Smooth muscle cell (in vitro differentiated cells): ENCODE measurements at regions not wholly inside any gene's neighbourhood (a gene's known extent, or its start where the extent isn't known, plus 50 kb on each side); places are given as distances from the start of the nearest gene placed in this dataset.

ENCODE experiments used
- DNase-seq: peaks from one replicate; lab custom pipeline; 2025; ENCODE audit not compliant: unreplicated experiment; lab: John Stamatoyannopoulos, UW
- H2AFZ ChIP-seq: fragments of 200-600 bp; sonication (generic); 2 replicates; pipeline ENCODE4 v1.6.0; 2016; ENCODE audit warnings: antibody characterized with exemption, low read depth, mild to moderate bottlenecking
- H3F3A ChIP-seq: fragments of 200-600 bp; sonication (generic); 2 replicates; pipeline ENCODE4 v1.6.0; 2017; ENCODE audit warnings: antibody characterized with exemption, low read depth
- H3K27ac ChIP-seq: fragments of 200-600 bp; sonication (generic); 2 replicates; pipeline ENCODE4 v1.5.1; 2016; ENCODE audit warnings: low read depth, mild to moderate bottlenecking
- H3K27me3 ChIP-seq: fragments of 200-600 bp; sonication (generic); 2 replicates; pipeline ENCODE4 v1.6.1; 2016; ENCODE audit warnings: low read depth, mild to moderate bottlenecking
- H3K36me3 ChIP-seq: fragments of 200-600 bp; sonication (generic); 2 replicates; pipeline ENCODE4 v1.5.1; 2016; ENCODE audit warnings: low read depth
- H3K4me1 ChIP-seq: fragments of 200-600 bp; sonication (generic); 2 replicates; pipeline ENCODE4 v1.5.1; 2016; ENCODE audit warnings: low read depth
- H3K4me2 ChIP-seq: fragments of 200-600 bp; sonication (generic); 2 replicates; pipeline ENCODE4 v1.6.0; 2016; ENCODE audit warnings: mild to moderate bottlenecking
- H3K4me3 ChIP-seq: fragments of 200-600 bp; sonication (generic); 2 replicates; pipeline ENCODE4 v1.5.1; 2016; ENCODE audit warnings: mild to moderate bottlenecking
- H3K79me2 ChIP-seq: fragments of 200-600 bp; sonication (generic); 2 replicates; pipeline ENCODE4 v1.6.0; 2016; ENCODE audit warnings: low read depth, mild to moderate bottlenecking
- H3K9ac ChIP-seq: fragments of 200-600 bp; sonication (generic); 2 replicates; pipeline ENCODE4 v1.6.0; 2016; ENCODE audit warnings: low read depth
- H3K9me3 ChIP-seq: fragments of 200-600 bp; sonication (generic); replicated peaks from 2 replicates; pipeline ENCODE4 v1.5.1; 2016; ENCODE audit warnings: low read depth
- H4K20me1 ChIP-seq: fragments of 200-600 bp; sonication (generic); 2 replicates; pipeline ENCODE4 v1.6.0; 2016; ENCODE audit warnings: low read depth
- CTCF ChIP-seq: fragments of 200-600 bp; sonication (generic); IDR thresholded peaks from 2 replicates; pipeline ENCODE4 v1.5.1; 2017; ENCODE audit warnings: borderline replicate concordance, mild to moderate bottlenecking, antibody characterized with exemption; ENCODE audit not compliant: insufficient read depth, poor library complexity, severe bottlenecking
- WGBS: methylation state at CpG from one replicate; pipeline ENCODE4 v1.1.7; 2016; ENCODE audit warnings: low lambda C conversion rate; 5-methylcytosine and 5-hydroxymethylcytosine counted together

- Histone ChIP-seq H3F3A (no peaks in the 10 kb centered on the region), H3K36me3 (no peaks in the 10 kb centered on the region), H3K27me3 (no peaks in the 10 kb centered on the region), H3K4me1 (no peaks in the 10 kb centered on the region), H3K9me3 (no peaks in the 10 kb centered on the region), H2AFZ (no peak overlapping the region), H3K79me2 (no peaks in the 10 kb centered on the region), H3K9ac (no peak overlapping the region), H4K20me1 (no peaks in the 10 kb centered on the region), H3K4me2 (no peak overlapping the region), H3K4me3 (no peak overlapping the region), H3K27ac (no peak overlapping the region)
- no peak for DNase-seq
- TF ChIP-seq CTCF = no peak
- 85% methylated on average over 5 of the region's 5 CpGs for WGBS
Measured at GRCh38 chr3:145357453-145357852, 803.5 kb downstream of the PLOD2 start.

- no peak for TF ChIP-seq CTCF
- Histone ChIP-seq H3K9ac (no peak overlapping the region), H3K9me3 (no peaks in the 10 kb centered on the region), H3K4me3 (no peak overlapping the region), H3K27ac (no peak overlapping the region), H3K4me1 (no peaks in the 10 kb centered on the region), H3K36me3 (no peaks in the 10 kb centered on the region), H3K79me2 (no peaks in the 10 kb centered on the region), H2AFZ (peak overlapping the region; percentile 80), H3F3A (no peaks in the 10 kb centered on the region), H3K4me2 (no peak overlapping the region), H4K20me1 (no peaks in the 10 kb centered on the region), H3K27me3 (no peaks in the 10 kb centered on the region)
- 57% methylated on average over 1 of the region's 1 CpG for WGBS
- DNase-seq = no peak
Measured at GRCh38 chr3:145359040-145359439, 801.9 kb downstream of the PLOD2 start.

- H3F3A ChIP-seq = no peaks in the 10 kb centered on the region
- TF ChIP-seq CTCF = no peak
- H2AFZ ChIP-seq = no peak overlapping the region
- no peaks in the 10 kb centered on the region for H3K4me1 ChIP-seq
- H3K9ac ChIP-seq = no peak overlapping the region
- DNase-seq = no peak
- no peaks in the 10 kb centered on the region for H3K36me3 ChIP-seq
- H3K4me2 ChIP-seq = no peak overlapping the region
- H3K27me3 ChIP-seq = no peaks in the 10 kb centered on the region
- no peak overlapping the region for H3K4me3 ChIP-seq
- no peaks in the 10 kb centered on the region for H3K9me3 ChIP-seq
- 97% methylated on average over 2 of the region's 2 CpGs for WGBS
- H4K20me1 ChIP-seq = no peaks in the 10 kb centered on the region
- H3K27ac ChIP-seq = no peak overlapping the region
- H3K79me2 ChIP-seq = no peaks in the 10 kb centered on the region
Measured at GRCh38 chr3:145368748-145369147, 792.2 kb downstream of the PLOD2 start.

GRCh38 chr3:145370870-145371269, 790.1 kb downstream of the PLOD2 start:
- no peaks in the 10 kb centered on the region for H3K9me3 ChIP-seq
- H3K9ac ChIP-seq = no peak overlapping the region
- H3K4me1 ChIP-seq = no peaks in the 10 kb centered on the region
- H3K4me3 ChIP-seq = no peak overlapping the region
- no peaks in the 10 kb centered on the region for H4K20me1 ChIP-seq
- DNase-seq = no peak
- H3F3A ChIP-seq = no peaks in the 10 kb centered on the region
- peak overlapping the region; percentile 18 for H2AFZ ChIP-seq
- H3K79me2 ChIP-seq = no peaks in the 10 kb centered on the region
- 86% methylated on average over 5 of the region's 5 CpGs for WGBS
- H3K36me3 ChIP-seq = no peaks in the 10 kb centered on the region
- TF ChIP-seq CTCF = no peak
- H3K27me3 ChIP-seq = no peaks in the 10 kb centered on the region
- H3K27ac ChIP-seq = no peak overlapping the region
- no peak overlapping the region for H3K4me2 ChIP-seq
